ENCODE measurements at regions not wholly inside any gene's neighbourhood (a gene's known extent, or its start where the extent isn't known, plus 50 kb on each side); places are given as distances from the start of the nearest gene placed in this dataset.
A peak's percentile ranks its signal among the peaks of the same experiment; 100 is the strongest.

- no peak overlapping the region for H3K4me3 ChIP-seq (replicated peaks in 1 of 4; ENCODE audit: control extremely low read depth in 1 of 4, insufficient read depth in 1 of 4, low read depth in 3 of 4, low read length in 4 of 4)
- TF ChIP-seq, protein P1, sequence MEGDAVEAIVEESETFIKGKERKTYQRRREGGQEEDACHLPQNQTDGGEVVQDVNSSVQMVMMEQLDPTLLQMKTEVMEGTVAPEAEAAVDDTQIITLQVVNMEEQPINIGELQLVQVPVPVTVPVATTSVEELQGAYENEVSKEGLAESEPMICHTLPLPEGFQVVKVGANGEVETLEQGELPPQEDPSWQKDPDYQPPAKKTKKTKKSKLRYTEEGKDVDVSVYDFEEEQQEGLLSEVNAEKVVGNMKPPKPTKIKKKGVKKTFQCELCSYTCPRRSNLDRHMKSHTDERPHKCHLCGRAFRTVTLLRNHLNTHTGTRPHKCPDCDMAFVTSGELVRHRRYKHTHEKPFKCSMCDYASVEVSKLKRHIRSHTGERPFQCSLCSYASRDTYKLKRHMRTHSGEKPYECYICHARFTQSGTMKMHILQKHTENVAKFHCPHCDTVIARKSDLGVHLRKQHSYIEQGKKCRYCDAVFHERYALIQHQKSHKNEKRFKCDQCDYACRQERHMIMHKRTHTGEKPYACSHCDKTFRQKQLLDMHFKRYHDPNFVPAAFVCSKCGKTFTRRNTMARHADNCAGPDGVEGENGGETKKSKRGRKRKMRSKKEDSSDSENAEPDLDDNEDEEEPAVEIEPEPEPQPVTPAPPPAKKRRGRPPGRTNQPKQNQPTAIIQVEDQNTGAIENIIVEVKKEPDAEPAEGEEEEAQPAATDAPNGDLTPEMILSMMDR (conservative IDR thresholded peaks at IDR 0.05 in 1 of 2, IDR thresholded peaks at IDR 0.05 in 1 of 2; ENCODE audit: low read depth in 1 of 2, low read length in 2 of 2) = no peak
- TF ChIP-seq EZH2 (IDR thresholded peaks at IDR 0.05; ENCODE audit: low read length, missing control alignments) = no peak
- H3K36me3 ChIP-seq (ENCODE audit: control insufficient read depth, insufficient read depth, low read length) = no peaks in the 10 kb centered on the region
- H4K20me1 ChIP-seq (ENCODE audit: control insufficient read depth, extremely low read depth, insufficient read depth, low read length) = no peaks in the 10 kb centered on the region
- DNase-seq (ENCODE audit: low read depth in 2 of 2) = peak; percentile 36 to 76
- no peaks in the 10 kb centered on the region for H3K9me3 ChIP-seq (ENCODE audit: control insufficient read depth, insufficient read depth, low read depth, low read length)
- no peak overlapping the region for H3K9ac ChIP-seq (ENCODE audit: insufficient read depth, low read length)
- H3K27ac ChIP-seq (ENCODE audit: insufficient read depth, low read length) = no peak overlapping the region
- no peak overlapping the region for H3K4me2 ChIP-seq (ENCODE audit: extremely low read depth, insufficient read depth, low read length)
- no peaks in the 10 kb centered on the region for H3K27me3 ChIP-seq (ENCODE audit: control insufficient read depth, insufficient read depth, low read length)
- H3K79me2 ChIP-seq (ENCODE audit: control insufficient read depth, insufficient read depth, low read length) = no peaks in the 10 kb centered on the region
- H3K4me1 ChIP-seq (ENCODE audit: control insufficient read depth, extremely low read depth, insufficient read depth, low read length) = no peaks in the 10 kb centered on the region
- H2AFZ ChIP-seq (ENCODE audit: low read length) = no peak overlapping the region
Observed at GRCh38 chr9:78811622-78812276, 514.8 kb downstream of the PSAT1 start.

- no peaks in the 10 kb centered on the region for H3K36me3 ChIP-seq (ENCODE audit: control insufficient read depth, insufficient read depth, low read length)
- no peaks in the 10 kb centered on the region for H4K20me1 ChIP-seq (ENCODE audit: control insufficient read depth, extremely low read depth, insufficient read depth, low read length)
- no peak overlapping the region for H3K27ac ChIP-seq (ENCODE audit: insufficient read depth, low read length)
- no peaks in the 10 kb centered on the region for H3K79me2 ChIP-seq (ENCODE audit: control insufficient read depth, insufficient read depth, low read length)
- H3K9ac ChIP-seq (ENCODE audit: insufficient read depth, low read length) = no peak overlapping the region
- DNase-seq (ENCODE audit: low read depth in 2 of 2) = no peak
- no peaks in the 10 kb centered on the region for H3K4me1 ChIP-seq (ENCODE audit: control insufficient read depth, extremely low read depth, insufficient read depth, low read length)
- no peaks in the 10 kb centered on the region for H3K9me3 ChIP-seq (ENCODE audit: control insufficient read depth, insufficient read depth, low read depth, low read length)
- H3K4me2 ChIP-seq (ENCODE audit: extremely low read depth, insufficient read depth, low read length) = no peak overlapping the region
- TF ChIP-seq, protein P1 (conservative IDR thresholded peaks at IDR 0.05 in 1 of 2, IDR thresholded peaks at IDR 0.05 in 1 of 2; ENCODE audit: low read depth in 1 of 2, low read length in 2 of 2) = no peak
- no peak for TF ChIP-seq EZH2 (IDR thresholded peaks at IDR 0.05; ENCODE audit: low read length, missing control alignments)
- no peak overlapping the region for H2AFZ ChIP-seq (ENCODE audit: low read length)
- no peaks in the 10 kb centered on the region for H3K27me3 ChIP-seq (ENCODE audit: control insufficient read depth, insufficient read depth, low read length)
- H3K4me3 ChIP-seq (replicated peaks in 1 of 4; ENCODE audit: control extremely low read depth in 1 of 4, insufficient read depth in 1 of 4, low read depth in 3 of 4, low read length in 4 of 4) = no peak overlapping the region
Observed at GRCh38 chr9:78812665-78813064, 515.7 kb downstream of the PSAT1 start.

- Histone ChIP-seq H4K20me1 (ENCODE audit: control insufficient read depth, extremely low read depth, insufficient read depth, low read length) (no peaks in the 10 kb centered on the region), H3K36me3 (ENCODE audit: control insufficient read depth, insufficient read depth, low read length) (no peaks in the 10 kb centered on the region), H3K4me3 (replicated peaks in 1 of 4; ENCODE audit: control extremely low read depth in 1 of 4, insufficient read depth in 1 of 4, low read depth in 3 of 4, low read length in 4 of 4) (no peak overlapping the region), H3K27ac (ENCODE audit: insufficient read depth, low read length) (no peak overlapping the region), H3K9me3 (ENCODE audit: control insufficient read depth, insufficient read depth, low read depth, low read length) (no peaks in the 10 kb centered on the region), H3K4me2 (ENCODE audit: extremely low read depth, insufficient read depth, low read length) (no peak overlapping the region), H2AFZ (ENCODE audit: low read length) (no peak overlapping the region), H3K27me3 (ENCODE audit: control insufficient read depth, insufficient read depth, low read length) (no peaks in the 10 kb centered on the region), H3K4me1 (ENCODE audit: control insufficient read depth, extremely low read depth, insufficient read depth, low read length) (no peaks in the 10 kb centered on the region), H3K79me2 (ENCODE audit: control insufficient read depth, insufficient read depth, low read length) (no peaks in the 10 kb centered on the region), H3K9ac (ENCODE audit: insufficient read depth, low read length) (no peak overlapping the region)
- TF ChIP-seq, protein P1 (conservative IDR thresholded peaks at IDR 0.05 in 1 of 2, IDR thresholded peaks at IDR 0.05 in 1 of 2; ENCODE audit: low read depth in 1 of 2, low read length in 2 of 2) = no peak
- TF ChIP-seq EZH2 (IDR thresholded peaks at IDR 0.05; ENCODE audit: low read length, missing control alignments) = no peak
- DNase-seq (ENCODE audit: low read depth in 2 of 2) = no peak
Observed at GRCh38 chr9:78813602-78814180, 516.8 kb downstream of the PSAT1 start.
